Pancreas (tissue), 10 donors: ENCODE measurements at regions not wholly inside any gene's neighbourhood (a gene's known extent, or its start where the extent isn't known, plus 50 kb on each side); places are given as distances from the start of the nearest gene placed in this dataset.

Experiments
- ATAC-seq, 4 donors: fragments of 200-7000 bp; cut with Tn5 transposase; one replicate each; pipeline versions ENCODE4 v1.8.0 to v1.9.1; 2020; ENCODE audit warnings: mild to moderate bottlenecking in 4 of 4, moderate library complexity in 4 of 4
- DNase-seq, 6 donors: peaks; one replicate each; pipeline ENCODE4 v3.0.0-alpha.2; 2020
- FAIRE-seq: peaks from 2 replicates; lab custom pipeline; 2012; peaks lifted over from hg19 to GRCh38; lab: Jason Lieb, UNC
- H3K27ac ChIP-seq, 4 donors: fragments of 200-600 bp; sonication (generic); 1 replicate in 3 of 4; 2 replicates in 1 of 4; pipeline versions ENCODE4 v1.5.0 to v1.8.0; 2020
- H3K27me3 ChIP-seq, 4 donors: fragments of 200-600 bp; one replicate each; pipeline ENCODE4 v1.8.0; 2021
- H3K36me3 ChIP-seq, 3 donors: fragments of 200-600 bp; sonication (generic) in 1 of 3; one replicate each; pipeline versions ENCODE4 v1.5.0 to v1.8.0; 2020 to 2021
- H3K4me1 ChIP-seq, 3 donors: fragments of 200-600 bp; one replicate each; pipeline ENCODE4 v1.8.0; 2021
- H3K4me3 ChIP-seq, 4 donors: fragments of 200-600 bp; sonication (generic) in 2 of 4; one replicate each; pipeline versions ENCODE4 v1.5.0 to v1.8.0; 2020 to 2021
- H3K9me3 ChIP-seq, 4 donors: fragments of 200-600 bp; one replicate each; pipeline ENCODE4 v1.8.0; 2021
- CTCF ChIP-seq, 4 donors: fragments of 200-600 bp; sonication (generic) in 3 of 4; IDR thresholded peaks; one replicate each; pipeline versions ENCODE4 v1.5.0 to v1.8.0; 2021; ENCODE audit warnings: antibody characterized with exemption in 4 of 4
- WGBS, 2 donors: extraction: QIAGEN DNeasy Blood & Tissue Kit; methylation state at CpG; one replicate each; pipeline ENCODE4 v1.1.7; 2013; 5-methylcytosine and 5-hydroxymethylcytosine counted together
- intact Hi-C, 3 donors: fragments of 100-400 bp; cut with DNase I; formaldehyde crosslinking; loops; one replicate each; pipeline versions ENCODE4 v1.11.1 to v1.14.2; 2022
- donor health status: healthy with polysubstance abuse.
- donor health status: DM: no; HTN: no; CAD: no; lungs with moderate emphysema.
- donor health status: DM: no; HTN: no; CAD: no.
- donor health status: control.
- donor health status: control.
- donor health status: Bipolar disorder and iron deficiency.
- donor health status: DM: yes; HTN: yes; CAD: no.
- donor health status: DM: no; HTN: no; CAD: no.
- donor health status: DM: no; HTN: no; CAD: no.
- donor health status: DM: yes; HTN: yes; CAD: no.

- H3K27me3 ChIP-seq = no peaks in the 10 kb centered on the region
- no peaks in the 10 kb centered on the region for H3K36me3 ChIP-seq
- H3K9me3 ChIP-seq = no peaks in the 10 kb centered on the region
- H3K27ac ChIP-seq = peak overlapping the region; percentile 45 to 85 (median 70)
- no peak for TF ChIP-seq CTCF (IDR thresholded peaks at IDR 0.05)
- H3K4me1 ChIP-seq = peaks cover 19 to 66% (median 34%) of the 10 kb centered on the region in 3 donors
- no peak for FAIRE-seq
- H3K4me3 ChIP-seq = peak overlapping the region in 2 of 4 donors; percentile 7 to 15
- 1 to 4% methylated on average over 8 of the region's 8 CpGs for WGBS, 2 donors
- intact Hi-C loops = no loop called here
- peak in 4 of 6 donors; percentile 35 to 61 (median 55) for DNase-seq
- peak; percentile 67 to 84 (median 84) for ATAC-seq
Observed at GRCh38 chr6:113632220-113632864, 224.8 kb upstream of the MARCKS start.

GRCh38 chr6:113633638-113634037, 223.5 kb upstream of the MARCKS start:
- Histone ChIP-seq H3K27ac (peak overlapping the region in 2 of 4 donors; percentile 74 to 85), H3K27me3 (no peaks in the 10 kb centered on the region), H3K4me1 (peaks cover 19 to 66% (median 34%) of the 10 kb centered on the region in 3 donors), H3K36me3 (no peaks in the 10 kb centered on the region), H3K9me3 (no peaks in the 10 kb centered on the region), H3K4me3 (no peak overlapping the region)
- DNase-seq (no peak), FAIRE-seq (peak; percentile 61), ATAC-seq (no peak)
- TF ChIP-seq CTCF (IDR thresholded peaks at IDR 0.05) = no peak
- intact Hi-C loops = no loop called here

GRCh38 chr6:113634352-113635163, 222.6 kb upstream of the MARCKS start:
- ATAC-seq (no peak), DNase-seq (no peak)
- 69 to 78% methylated on average over 4 of the region's 4 CpGs for WGBS, 2 donors

GRCh38 chr6:113635222-113635986, 221.7 kb upstream of the MARCKS start:
- Histone ChIP-seq H3K27ac (peak overlapping the region in 2 of 4 donors; percentile 46 to 48), H3K4me3 (no peak overlapping the region), H3K4me1 (peaks cover 27 to 68% (median 43%) of the 10 kb centered on the region in 3 donors), H3K9me3 (no peaks in the 10 kb centered on the region), H3K36me3 (no peaks in the 10 kb centered on the region), H3K27me3 (no peaks in the 10 kb centered on the region)
- WGBS, 2 donors = 45 to 53% methylated on average over 1 of the region's 1 CpG
- DNase-seq = no peak
- intact Hi-C loops = no loop called here
- FAIRE-seq = no peak
- no peak for TF ChIP-seq CTCF (IDR thresholded peaks at IDR 0.05)
- no peak for ATAC-seq

More at GRCh38 chr6:113634352-113635163, 222.6 kb upstream of the MARCKS start:
- intact Hi-C loops = no loop called here
- Histone ChIP-seq H3K27ac (peak overlapping the region in 2 of 4 donors; percentile 46 to 48), H3K4me1 (peaks cover 20 to 68% (median 37%) of the 10 kb centered on the region in 3 donors), H3K36me3 (no peaks in the 10 kb centered on the region), H3K27me3 (no peaks in the 10 kb centered on the region), H3K4me3 (no peak overlapping the region), H3K9me3 (no peaks in the 10 kb centered on the region)
- no peak for FAIRE-seq
- TF ChIP-seq CTCF (IDR thresholded peaks at IDR 0.05) = no peak
